Erythroblast (primary cell): ENCODE measurements at regions not wholly inside any gene's neighbourhood (a gene's known extent, or its start where the extent isn't known, plus 50 kb on each side); places are given as distances from the start of the nearest gene placed in this dataset.
"Not testable (repeated sequence)": the region's sequence is repeated elsewhere in the genome, so short reads cannot be mapped to it uniquely, and the experiment has no call there.

Source experiments
- DNase-seq, 2 experiments: peaks; one replicate each; lab custom pipeline; 2025; lab: John Stamatoyannopoulos, UW
- GATA1 ChIP-seq: IDR thresholded peaks from 2 replicates; pipeline ENCODE4 v1.6.1; 2011; ENCODE audit warnings: low read depth, mild to moderate bottlenecking, control low read depth, low read length, moderate library complexity
- POLR2A ChIP-seq: IDR thresholded peaks from 2 replicates; pipeline ENCODE4 v1.6.1; 2011; ENCODE audit warnings: mild to moderate bottlenecking, low read length

DNA sequence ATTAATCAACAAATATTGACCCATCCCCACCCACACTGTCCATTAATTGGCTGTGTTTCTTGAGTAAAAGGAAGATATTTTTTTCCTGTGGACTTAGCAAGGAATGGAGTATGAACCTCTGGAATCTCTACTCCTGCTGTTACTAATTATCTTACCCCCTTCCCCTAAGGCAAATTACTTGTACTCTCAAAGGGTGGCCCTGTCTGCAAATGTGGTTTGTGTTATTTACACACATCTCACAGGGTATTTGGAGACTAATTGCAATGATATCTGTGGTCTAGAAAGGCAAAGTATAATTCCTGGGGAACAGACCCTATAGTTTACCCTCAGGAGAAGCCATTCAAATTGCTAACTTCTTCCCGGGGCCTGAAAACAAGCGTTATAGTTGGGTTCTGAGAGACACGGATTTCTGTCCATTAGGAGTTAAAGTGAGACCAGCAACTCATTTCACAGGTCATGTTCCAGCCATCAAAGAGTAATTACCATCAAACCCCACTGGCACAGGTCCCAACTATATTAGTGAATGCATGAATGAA is 133.0 kb upstream of the RASGEF1B start:
- no peak for DNase-seq
- TF ChIP-seq GATA1, result no peak
- no peak for TF ChIP-seq POLR2A

- no peak for DNase-seq
- TF ChIP-seq GATA1 (no peak), POLR2A (no peak)
Observed at GRCh38 chr4:81602854-81603253, 131.1 kb upstream of the RASGEF1B start.

GRCh38 chr4:81601358-81601694 is 129.6 kb upstream of the RASGEF1B start:
- TF ChIP-seq POLR2A (no peak), GATA1 (no peak)
- DNase-seq, result no peak

GRCh38 chr4:81600520-81601357 is 129.0 kb upstream of the RASGEF1B start:
- DNase-seq, result no peak
- TF ChIP-seq POLR2A, result no peak
- TF ChIP-seq GATA1, result no peak

- no peak for DNase-seq
- no peak for TF ChIP-seq POLR2A
- no peak for TF ChIP-seq GATA1
Observed at GRCh38 chr4:81599742-81600380, 128.2 kb upstream of the RASGEF1B start.

DNA sequence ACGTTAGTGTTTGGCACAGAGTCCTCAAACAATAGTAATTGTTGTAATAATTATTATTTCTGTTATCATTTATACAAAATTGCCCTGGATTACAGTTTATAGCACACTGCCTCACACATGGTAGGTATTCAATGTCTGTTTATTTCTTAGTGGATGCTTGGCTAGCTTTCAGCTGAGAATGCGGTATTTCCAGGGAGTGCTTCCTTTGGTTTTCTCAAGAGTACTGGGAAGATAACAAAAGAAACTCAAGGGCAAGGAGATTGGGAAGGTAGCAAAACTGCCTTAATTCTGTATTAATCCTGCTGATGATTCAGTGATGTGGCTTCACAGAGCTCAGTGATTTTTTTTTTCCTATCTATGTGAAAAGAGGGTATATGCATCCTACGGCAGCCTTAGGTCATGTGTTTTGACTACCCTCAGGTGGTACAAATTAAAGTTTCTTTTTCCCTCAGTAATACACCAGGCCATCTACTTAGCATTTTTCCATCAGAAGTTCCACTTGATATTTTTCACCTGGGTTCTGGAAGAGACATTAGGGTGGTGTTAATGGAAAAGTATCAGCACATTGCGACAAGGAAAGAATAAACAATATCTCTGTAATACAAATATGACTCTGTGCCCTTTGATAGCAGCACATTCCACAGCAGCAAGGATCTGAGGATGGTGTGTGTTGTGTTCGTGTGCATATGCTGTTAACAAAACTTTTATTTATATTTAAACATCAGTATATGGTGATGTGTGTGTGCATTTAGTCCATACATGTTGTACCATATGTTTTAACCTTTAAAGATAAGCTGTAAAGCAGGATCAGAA is 124.3 kb upstream of the RASGEF1B start:
- no peak for DNase-seq
- TF ChIP-seq GATA1, result no peak
- no peak for TF ChIP-seq POLR2A

- DNase-seq, result no peak
Observed at GRCh38 chr4:81595287-81595686, 123.6 kb upstream of the RASGEF1B start.

DNA sequence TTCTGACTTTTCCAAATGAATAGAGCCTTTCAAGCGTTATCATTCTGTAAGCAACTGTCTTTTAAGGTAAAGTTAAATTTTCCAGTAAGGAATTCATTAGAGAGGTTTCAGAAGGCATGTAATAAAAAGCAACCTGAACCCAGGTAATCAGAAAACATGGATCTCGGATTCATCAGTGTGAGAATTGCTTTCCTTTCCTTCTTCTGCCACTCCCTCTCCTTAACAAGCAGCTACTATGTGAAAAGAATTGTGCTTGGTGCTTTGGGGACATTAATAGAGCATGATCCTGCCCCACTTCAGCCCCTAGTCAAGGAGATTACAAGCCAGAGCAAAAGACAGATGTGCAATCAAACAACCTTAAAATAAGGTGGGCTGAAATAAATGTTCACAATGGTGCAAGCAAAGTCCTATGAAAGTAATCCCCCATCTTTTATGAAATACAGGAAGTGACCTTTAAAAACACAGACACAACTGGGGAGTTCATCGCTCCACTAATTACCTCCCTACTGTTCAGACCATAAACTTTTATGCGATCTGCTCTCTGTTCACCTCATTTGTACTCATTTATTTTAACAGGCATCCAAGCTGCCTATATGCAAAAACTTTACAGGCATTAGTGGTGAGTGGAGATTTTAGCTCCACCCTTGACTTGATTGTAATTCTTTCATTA is 122.9 kb upstream of the RASGEF1B start:
- TF ChIP-seq POLR2A (no peak), GATA1 (no peak)
- no peak for DNase-seq

More at GRCh38 chr4:81595287-81595686, 123.6 kb upstream of the RASGEF1B start:
- TF ChIP-seq POLR2A (no peak), GATA1 (no peak)

DNA sequence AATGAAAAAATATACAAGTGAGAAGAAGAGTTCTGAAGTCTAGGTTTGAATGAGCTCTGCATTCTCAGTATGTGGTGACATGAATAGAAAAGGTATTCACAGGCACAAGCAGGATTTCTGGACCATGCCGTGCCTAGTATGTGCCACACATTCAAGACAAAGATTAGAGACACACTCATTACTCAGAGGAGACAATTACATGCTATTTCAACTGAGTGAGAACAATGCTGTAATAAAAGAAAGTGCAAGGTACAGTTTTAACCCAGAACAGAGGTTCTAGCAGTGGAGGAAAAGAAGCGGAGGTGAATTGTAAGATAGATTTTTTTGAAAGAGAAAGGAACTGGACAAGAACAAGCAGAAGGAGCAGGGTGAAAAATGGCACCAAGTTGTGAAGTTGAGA is 121.0 kb upstream of the RASGEF1B start:
- TF ChIP-seq GATA1, result no peak
- no peak for TF ChIP-seq POLR2A
- DNase-seq, result no peak

DNA sequence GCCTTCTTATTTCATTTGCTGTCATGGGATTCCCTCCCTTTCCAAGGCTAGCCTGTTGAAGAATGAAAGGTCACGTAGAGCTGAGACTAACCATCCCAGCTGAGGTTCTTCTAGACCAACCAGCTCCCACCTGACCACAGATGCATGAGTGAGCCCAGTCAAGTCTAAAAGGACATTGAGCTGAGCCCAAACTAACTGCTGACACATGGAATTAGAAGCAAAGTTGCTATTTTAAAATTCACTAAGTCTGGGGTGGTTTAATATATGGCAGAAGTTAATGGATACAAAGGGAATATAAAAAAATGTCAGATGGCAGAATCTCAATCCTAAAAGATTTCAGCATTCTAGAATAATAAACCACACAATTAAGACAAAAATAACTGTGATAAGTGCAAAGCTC is 118.9 kb upstream of the RASGEF1B start:
- no peak for TF ChIP-seq POLR2A
- TF ChIP-seq GATA1, result no peak
- no peak for DNase-seq

- no peak for DNase-seq
- TF ChIP-seq GATA1 (no peak), POLR2A (no peak)
Observed at GRCh38 chr4:81589262-81589661, 117.6 kb upstream of the RASGEF1B start.

DNA sequence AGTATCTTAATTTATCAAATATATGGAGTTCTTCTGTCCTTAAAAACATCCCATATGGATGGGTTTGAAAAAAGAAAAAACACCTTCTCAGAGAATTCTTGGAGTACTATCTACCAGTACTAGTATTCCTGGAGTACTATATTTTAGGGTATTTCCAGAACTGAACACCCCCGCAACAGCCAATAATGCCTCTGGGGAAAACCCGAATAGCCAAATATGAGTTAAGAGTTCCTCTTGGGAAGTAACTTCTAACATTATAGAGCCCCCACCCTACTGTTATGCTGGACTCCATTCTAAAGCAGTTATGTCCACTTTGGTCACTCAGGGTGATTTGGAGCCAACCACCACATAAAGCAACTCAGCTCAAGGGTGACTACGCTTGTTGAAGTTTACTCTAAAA is 115.0 kb upstream of the RASGEF1B start:
- TF ChIP-seq POLR2A, result no peak
- TF ChIP-seq GATA1, result no peak

GRCh38 chr4:81580994-81581374 is 109.3 kb upstream of the RASGEF1B start:
- not testable (repeated sequence) for DNase-seq

More for the DNA sequence above, 115.0 kb upstream of the RASGEF1B start:
- DNase-seq, result no peak

- no peak for DNase-seq
- TF ChIP-seq GATA1, result no peak
- TF ChIP-seq POLR2A, result no peak
Observed at GRCh38 chr4:81580346-81580993, 108.8 kb upstream of the RASGEF1B start.
